Thoracic aorta (tissue), 2 donors: ENCODE measurements at regions not wholly inside any gene's neighbourhood (a gene's known extent, or its start where the extent isn't known, plus 50 kb on each side); places are given as distances from the start of the nearest gene placed in this dataset.

ENCODE experiments used
- ATAC-seq: fragments of 150-250 bp; one replicate; pipeline ENCODE4 v1.8.0; 2017; ENCODE audit warnings: low read depth; ENCODE audit not compliant: insufficient number of reproducible peaks, low FRiP score
- DNase-seq: peaks from one replicate; pipeline ENCODE4 v3.0.0-alpha.2; 2020; ENCODE audit warnings: low spot score
- H3K27ac ChIP-seq, 2 donors: fragments of 200-600 bp; sonication (generic); 1 replicate in 1 of 2; 2 replicates in 1 of 2; pipeline ENCODE4 v1.5.1; 2016; ENCODE audit warnings: mild to moderate bottlenecking in 2 of 2, moderate library complexity in 2 of 2
- H3K27me3 ChIP-seq: fragments of 200-600 bp; sonication (generic); replicated peaks from 2 replicates; pipeline ENCODE4 v1.6.0; 2016; ENCODE audit warnings: mild to moderate bottlenecking; ENCODE audit not compliant: insufficient read depth
- H3K36me3 ChIP-seq: fragments of 200-600 bp; sonication (generic); one replicate; pipeline ENCODE4 v1.5.1; 2016
- H3K4me1 ChIP-seq, 2 donors: fragments of 200-600 bp; sonication (generic); 1 replicate in 1 of 2; 2 replicates in 1 of 2; pipeline versions ENCODE4 v1.5.1 to v1.6.0; 2016; ENCODE audit warnings: low read depth in 2 of 2, mild to moderate bottlenecking in 1 of 2; ENCODE audit not compliant: control insufficient read depth in 1 of 2
- H3K4me3 ChIP-seq: fragments of 200-600 bp; sonication (generic); 2 replicates; pipeline ENCODE4 v1.5.1; 2016; ENCODE audit warnings: mild to moderate bottlenecking
- H3K9me3 ChIP-seq: fragments of 200-600 bp; sonication (generic); 2 replicates; pipeline ENCODE4 v1.5.1; 2016
- TF ChIP-seq, protein P1 (sequence below): fragments of 200-600 bp; sonication (generic); IDR thresholded peaks from one replicate; pipeline ENCODE4 v1.5.1; 2019; ENCODE audit warnings: antibody characterized with exemption

DNA sequence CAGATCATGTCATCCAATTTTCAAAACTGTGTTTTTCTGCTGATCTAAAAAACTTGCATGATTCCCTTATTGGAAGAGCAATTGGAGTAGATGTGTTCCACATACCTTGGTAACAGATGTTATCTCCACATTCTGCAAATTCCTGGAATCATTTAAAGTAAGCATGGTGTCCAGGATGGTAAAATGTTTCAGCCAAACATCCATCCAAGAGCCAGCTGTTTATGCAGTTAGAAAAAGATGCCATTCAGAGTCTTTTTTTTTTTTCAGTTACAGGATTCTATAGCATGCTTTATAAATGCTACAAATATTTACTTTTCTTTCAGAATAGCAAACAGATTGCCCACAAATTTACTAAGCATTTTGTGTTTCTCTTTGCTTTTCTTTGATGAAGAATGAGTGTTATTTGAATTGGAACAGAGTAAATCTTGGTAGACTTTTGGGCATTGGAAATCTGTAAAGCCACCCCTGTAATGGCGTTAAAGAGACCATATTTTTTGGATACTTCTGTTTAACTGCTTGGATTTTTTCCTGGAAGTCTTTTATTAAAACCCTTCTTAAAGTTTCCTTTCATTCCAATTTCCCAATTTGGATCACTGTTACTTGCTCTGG is 149.8 kb downstream of the GNAT3 start:
- no peak for DNase-seq
- no peak overlapping the region for H3K27ac ChIP-seq
- no peaks in the 10 kb centered on the region for H3K27me3 ChIP-seq
- no peak overlapping the region for H3K4me3 ChIP-seq
- peaks cover 4% of the 10 kb centered on the region for H3K9me3 ChIP-seq
- TF ChIP-seq, protein P1, sequence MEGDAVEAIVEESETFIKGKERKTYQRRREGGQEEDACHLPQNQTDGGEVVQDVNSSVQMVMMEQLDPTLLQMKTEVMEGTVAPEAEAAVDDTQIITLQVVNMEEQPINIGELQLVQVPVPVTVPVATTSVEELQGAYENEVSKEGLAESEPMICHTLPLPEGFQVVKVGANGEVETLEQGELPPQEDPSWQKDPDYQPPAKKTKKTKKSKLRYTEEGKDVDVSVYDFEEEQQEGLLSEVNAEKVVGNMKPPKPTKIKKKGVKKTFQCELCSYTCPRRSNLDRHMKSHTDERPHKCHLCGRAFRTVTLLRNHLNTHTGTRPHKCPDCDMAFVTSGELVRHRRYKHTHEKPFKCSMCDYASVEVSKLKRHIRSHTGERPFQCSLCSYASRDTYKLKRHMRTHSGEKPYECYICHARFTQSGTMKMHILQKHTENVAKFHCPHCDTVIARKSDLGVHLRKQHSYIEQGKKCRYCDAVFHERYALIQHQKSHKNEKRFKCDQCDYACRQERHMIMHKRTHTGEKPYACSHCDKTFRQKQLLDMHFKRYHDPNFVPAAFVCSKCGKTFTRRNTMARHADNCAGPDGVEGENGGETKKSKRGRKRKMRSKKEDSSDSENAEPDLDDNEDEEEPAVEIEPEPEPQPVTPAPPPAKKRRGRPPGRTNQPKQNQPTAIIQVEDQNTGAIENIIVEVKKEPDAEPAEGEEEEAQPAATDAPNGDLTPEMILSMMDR, result no peak
- H3K36me3 ChIP-seq, result no peaks in the 10 kb centered on the region
- no peaks in the 10 kb centered on the region for H3K4me1 ChIP-seq
- no peak for ATAC-seq

DNA sequence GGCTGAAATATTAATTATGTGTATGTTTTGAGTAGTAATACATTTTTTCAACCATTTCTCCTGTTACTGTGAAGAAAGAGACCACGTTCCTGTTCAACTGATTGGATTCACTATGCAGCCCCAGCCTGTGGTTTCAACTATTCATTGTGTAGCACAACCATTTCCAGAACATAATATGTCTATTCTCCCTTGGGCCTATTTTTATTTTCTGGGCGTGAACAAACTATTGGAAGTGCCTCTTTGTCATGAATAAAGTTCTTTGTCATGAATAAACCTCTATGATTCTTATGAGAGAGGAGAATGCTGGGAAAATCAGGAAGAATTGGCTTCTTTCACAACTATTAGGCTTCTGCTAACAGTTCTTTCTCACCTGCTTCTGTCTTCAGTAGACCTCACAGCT is 152.4 kb downstream of the GNAT3 start:
- DNase-seq, result no peak
- no peaks in the 10 kb centered on the region for H3K9me3 ChIP-seq
- H3K4me3 ChIP-seq, result no peak overlapping the region
- no peaks in the 10 kb centered on the region for H3K4me1 ChIP-seq
- H3K27me3 ChIP-seq, result no peaks in the 10 kb centered on the region
- TF ChIP-seq, protein P1, result no peak
- H3K27ac ChIP-seq, result no peak overlapping the region
- no peaks in the 10 kb centered on the region for H3K36me3 ChIP-seq
- no peak for ATAC-seq

DNA sequence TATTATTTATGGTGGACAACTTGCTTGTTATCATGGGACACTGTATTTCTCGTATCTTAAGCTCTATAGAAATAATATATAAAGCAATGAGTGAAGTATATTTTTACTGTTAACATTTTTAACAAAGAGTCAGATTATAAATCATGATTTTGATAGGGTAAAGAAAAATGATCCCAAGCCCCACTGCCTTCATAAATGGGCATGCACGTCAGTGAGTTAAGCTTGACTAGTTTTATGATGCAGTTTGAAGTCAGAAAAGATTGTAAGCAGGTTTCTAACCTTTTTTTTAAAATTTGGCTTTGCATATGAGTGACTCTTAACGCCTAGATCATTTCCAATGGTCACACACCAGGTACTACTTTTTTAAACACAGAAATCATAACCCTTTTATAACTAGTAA is 152.8 kb downstream of the GNAT3 start:
- H3K27me3 ChIP-seq, result no peaks in the 10 kb centered on the region
- no peaks in the 10 kb centered on the region for H3K36me3 ChIP-seq
- ATAC-seq (no peak), DNase-seq (no peak)
- H3K9me3 ChIP-seq, result no peaks in the 10 kb centered on the region
- no peak overlapping the region for H3K27ac ChIP-seq
- TF ChIP-seq, protein P1, result no peak
- no peaks in the 10 kb centered on the region for H3K4me1 ChIP-seq
- no peak overlapping the region for H3K4me3 ChIP-seq

DNA sequence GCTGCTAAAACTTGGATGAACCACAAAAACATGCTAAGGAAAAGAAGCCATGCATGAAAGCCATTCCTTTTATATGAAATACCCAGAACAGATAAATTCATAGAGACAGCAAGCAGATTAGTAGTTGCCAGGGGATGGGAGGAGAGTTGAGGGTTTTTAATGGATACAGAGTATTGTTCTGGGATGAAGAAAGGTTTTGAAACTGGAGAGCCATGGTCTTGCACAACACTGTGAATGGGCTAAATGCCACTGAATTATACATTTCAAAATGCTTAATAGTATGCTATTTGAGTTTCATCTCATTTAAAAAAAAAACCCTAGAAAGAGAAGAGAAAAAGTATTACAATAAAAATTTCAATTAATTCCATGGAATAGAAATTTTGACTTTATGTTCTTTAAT is 154.3 kb downstream of the GNAT3 start:
- TF ChIP-seq, protein P1, result no peak
- H3K27me3 ChIP-seq, result no peaks in the 10 kb centered on the region
- no peak overlapping the region for H3K4me3 ChIP-seq
- no peaks in the 10 kb centered on the region for H3K9me3 ChIP-seq
- H3K4me1 ChIP-seq, result no peaks in the 10 kb centered on the region
- DNase-seq (no peak), ATAC-seq (no peak)
- H3K36me3 ChIP-seq, result no peaks in the 10 kb centered on the region
- H3K27ac ChIP-seq, result no peak overlapping the region

DNA sequence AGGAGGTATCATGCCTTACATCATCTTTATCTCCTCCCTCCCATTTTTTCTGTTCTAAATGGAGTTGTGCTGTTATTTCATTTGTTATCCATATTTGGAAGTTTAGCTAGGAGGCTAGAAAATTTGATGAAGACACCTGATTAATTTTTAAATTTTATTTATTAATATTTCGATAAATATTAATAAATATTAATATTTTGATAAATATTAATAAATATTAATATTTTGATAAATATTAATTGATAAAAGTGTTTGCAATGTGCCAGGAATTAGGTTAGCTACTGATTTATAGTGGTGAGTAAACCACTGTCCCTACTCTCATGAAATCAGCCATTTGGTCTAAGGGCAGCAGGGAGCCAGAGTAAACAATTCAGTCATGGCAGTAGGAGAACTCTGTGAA is 161.4 kb downstream of the GNAT3 start:
- TF ChIP-seq, protein P1, result no peak
- Histone ChIP-seq H3K27me3 (no peaks in the 10 kb centered on the region), H3K9me3 (no peaks in the 10 kb centered on the region), H3K36me3 (no peaks in the 10 kb centered on the region), H3K4me3 (no peak overlapping the region), H3K27ac (no peak overlapping the region), H3K4me1 (no peaks in the 10 kb centered on the region)
- DNase-seq (no peak), ATAC-seq (no peak)
